ENCODE measurements at regions not wholly inside any gene's neighbourhood (a gene's known extent, or its start where the extent isn't known, plus 50 kb on each side); places are given as distances from the start of the nearest gene placed in this dataset.

GRCh38 chr12:107229827-107230226 lies 136.5 kb upstream of the CRY1 start:
- no peak for TF ChIP-seq CTCF (IDR thresholded peaks at IDR 0.05)

- TF ChIP-seq CTCF (IDR thresholded peaks at IDR 0.05): no peak
Measured at GRCh38 chr12:107231303-107231702, 138.0 kb upstream of the CRY1 start.

- TF ChIP-seq CTCF (IDR thresholded peaks at IDR 0.05): no peak
Measured at GRCh38 chr12:107233551-107233950, 140.2 kb upstream of the CRY1 start.

- TF ChIP-seq CTCF (IDR thresholded peaks at IDR 0.05): no peak
Measured at GRCh38 chr12:107235600-107235999, 142.3 kb upstream of the CRY1 start.

- no peak for TF ChIP-seq CTCF (IDR thresholded peaks at IDR 0.05)
Measured at GRCh38 chr12:107236824-107237511, 143.6 kb upstream of the CRY1 start.

GRCh38 chr12:107238296-107238695 lies 144.9 kb upstream of the CRY1 start:
- TF ChIP-seq CTCF (IDR thresholded peaks at IDR 0.05): no peak

- TF ChIP-seq CTCF (IDR thresholded peaks at IDR 0.05): no peak
Measured at GRCh38 chr12:107241411-107241810, 148.1 kb upstream of the CRY1 start.

- no peak for TF ChIP-seq CTCF (IDR thresholded peaks at IDR 0.05)
Measured at GRCh38 chr12:107242189-107242588, 148.8 kb upstream of the CRY1 start.

Data from LNCAP (cell line).